Pons (tissue), 1 donor: ENCODE measurements at regions not wholly inside any gene's neighbourhood (a gene's known extent, or its start where the extent isn't known, plus 50 kb on each side); places are given as distances from the start of the nearest gene placed in this dataset.
"Not testable (repeated sequence)": the region's sequence is repeated elsewhere in the genome, so short reads cannot be mapped to it uniquely, and the experiment has no call there.

Experiments
- DNase-seq: peaks from one replicate; pipeline ENCODE4 v3.0.0-alpha.2; 2016; ENCODE audit warnings: low spot score

- no peak for DNase-seq
These were observed 175.1 kb upstream of the S1PR3 start for GRCh38 chr9:88816141-88816540.

GRCh38 chr9:88816591-88816990 is 174.7 kb upstream of the S1PR3 start:
- DNase-seq: no peak

GRCh38 chr9:88817628-88818027 is 173.6 kb upstream of the S1PR3 start:
- no peak for DNase-seq

GRCh38 chr9:88818495-88819201 is 172.6 kb upstream of the S1PR3 start:
- DNase-seq: no peak

- DNase-seq: no peak
These were observed 171.8 kb upstream of the S1PR3 start for GRCh38 chr9:88819476-88819875.

- no peak for DNase-seq
These were observed 171.2 kb upstream of the S1PR3 start for GRCh38 chr9:88820055-88820454.

GRCh38 chr9:88821033-88821745 is 170.1 kb upstream of the S1PR3 start:
- DNase-seq: no peak

- DNase-seq: no peak
These were observed 169.5 kb upstream of the S1PR3 start for GRCh38 chr9:88821746-88822106.

- no peak for DNase-seq
These were observed 166.6 kb upstream of the S1PR3 start for GRCh38 chr9:88824711-88825110.

- DNase-seq: no peak
These were observed 165.1 kb upstream of the S1PR3 start for GRCh38 chr9:88826181-88826580.

- DNase-seq: no peak
These were observed 164.5 kb upstream of the S1PR3 start for GRCh38 chr9:88826771-88827181.

- no peak for DNase-seq
These were observed 163.2 kb upstream of the S1PR3 start for GRCh38 chr9:88828018-88828417.

- DNase-seq: no peak
These were observed 162.7 kb upstream of the S1PR3 start for GRCh38 chr9:88828492-88828974.

GRCh38 chr9:88829276-88829675 is 162.0 kb upstream of the S1PR3 start:
- DNase-seq: no peak

- no peak for DNase-seq
These were observed 159.4 kb upstream of the S1PR3 start for GRCh38 chr9:88831713-88832407.

- DNase-seq: no peak
These were observed 157.3 kb upstream of the S1PR3 start for GRCh38 chr9:88833946-88834345.

- DNase-seq: peak; percentile 31
These were observed 156.2 kb upstream of the S1PR3 start for GRCh38 chr9:88835038-88835466.

GRCh38 chr9:88835772-88836171 is 155.5 kb upstream of the S1PR3 start:
- no peak for DNase-seq

- no peak for DNase-seq
These were observed 153.5 kb upstream of the S1PR3 start for GRCh38 chr9:88837731-88838130.

GRCh38 chr9:88849878-88850277 is 141.4 kb upstream of the S1PR3 start:
- not testable (repeated sequence) for DNase-seq

GRCh38 chr9:88852794-88853193 is 138.5 kb upstream of the S1PR3 start:
- no peak for DNase-seq

GRCh38 chr9:88870627-88871026 is 120.6 kb upstream of the S1PR3 start:
- DNase-seq: no peak

GRCh38 chr9:88871669-88872068 is 119.6 kb upstream of the S1PR3 start:
- DNase-seq: no peak
